ENCODE measurements at regions not wholly inside any gene's neighbourhood (a gene's known extent, or its start where the extent isn't known, plus 50 kb on each side); places are given as distances from the start of the nearest gene placed in this dataset.
"Not testable (repeated sequence)": the region's sequence is repeated elsewhere in the genome, so short reads cannot be mapped to it uniquely, and the experiment has no call there.

GRCh38 chr1:143497374-143497747 lies 474.4 kb downstream of the FAM72C start:
- DNase-seq: no peak
- peak overlapping the region; percentile 37 to 59 (median 46) for H3K4me3 ChIP-seq

GRCh38 chr1:143496526-143497373 lies 475.0 kb downstream of the FAM72C start:
- intact Hi-C loops (cut with DNase I; ENCODE audit: low total_unique reads); H3K27ac ChIP-seq; H3K36me3 ChIP-seq; ATAC-seq; DNase-seq; in situ Hi-C loops (cut with MboI; ENCODE audit: low sequenced_read_pairs in 4 of 4); H3K9me3 ChIP-seq; H3K4me1 ChIP-seq: not testable (repeated sequence)
- H3K4me3 ChIP-seq: peak overlapping the region in 2 of 4 donors; percentile 49 to 59
- H3K27me3 ChIP-seq: peaks cover 0 to 14% (median 0%) of the 10 kb centered on the region in 3 donors

More at GRCh38 chr1:143497374-143497747, 474.4 kb downstream of the FAM72C start:
- Histone ChIP-seq H3K27ac (no peak overlapping the region), H3K4me1 (peaks cover 0 to 6% of the 10 kb centered on the region in 2 donors), H3K27me3 (peaks cover 0 to 14% (median 0%) of the 10 kb centered on the region in 3 donors), H3K36me3 (no peaks in the 10 kb centered on the region), H3K9me3 (no peaks in the 10 kb centered on the region)
- no peak for TF ChIP-seq POLR2A (IDR thresholded peaks at IDR 0.05)
- no peak for TF ChIP-seq CTCF (IDR thresholded peaks at IDR 0.05 in 4 of 5, conservative IDR thresholded peaks at IDR 0.05 in 1 of 5)
- in situ Hi-C loops (cut with MboI; ENCODE audit: low sequenced_read_pairs in 4 of 4): no loop called here
- no peak for ATAC-seq
- intact Hi-C loops (cut with DNase I; ENCODE audit: low total_unique reads): no loop called here

Measured in gastrocnemius medialis (tissue), 4 donors.